GM06990 (cell line): ENCODE measurements at regions not wholly inside any gene's neighbourhood (a gene's known extent, or its start where the extent isn't known, plus 50 kb on each side); places are given as distances from the start of the nearest gene placed in this dataset.

Source experiments
- DNase-seq: peaks from one replicate; pipeline ENCODE4 v3.0.0-alpha.2; 2011; ENCODE audit not compliant: insufficient read length; ENCODE audit errors: extremely low read depth
- H3K27me3 ChIP-seq: replicated peaks from 2 replicates; pipeline ENCODE4 v1.6.0; 2011; ENCODE audit warnings: low read length; ENCODE audit not compliant: control insufficient read depth, insufficient read depth
- H3K36me3 ChIP-seq: 2 replicates; pipeline ENCODE4 v1.5.1; 2011; ENCODE audit warnings: low read length; ENCODE audit not compliant: control insufficient read depth, insufficient read depth
- H3K4me3 ChIP-seq: replicated peaks from 2 replicates; pipeline ENCODE4 v1.5.1; 2011; ENCODE audit warnings: low read depth, mild to moderate bottlenecking, control low read depth, low read length
- CTCF ChIP-seq: IDR thresholded peaks from 2 replicates; pipeline ENCODE4 v1.5.1; 2011; ENCODE audit warnings: low read length, control low read depth, mild to moderate bottlenecking, inconsistent platforms; ENCODE audit not compliant: insufficient read depth, poor library complexity, severe bottlenecking

- Histone ChIP-seq H3K36me3 (no peaks in the 10 kb centered on the region), H3K27me3 (no peaks in the 10 kb centered on the region), H3K4me3 (no peak overlapping the region)
- DNase-seq, result no peak
- no peak for TF ChIP-seq CTCF
Measured at GRCh38 chr6:12458558-12458957, 168.4 kb downstream of the EDN1 start.

GRCh38 chr6:12459945-12460661 is 169.9 kb downstream of the EDN1 start:
- Histone ChIP-seq H3K36me3 (no peaks in the 10 kb centered on the region), H3K4me3 (no peak overlapping the region), H3K27me3 (no peaks in the 10 kb centered on the region)
- TF ChIP-seq CTCF, result no peak
- no peak for DNase-seq

- no peak for TF ChIP-seq CTCF
- DNase-seq, result no peak
- no peak overlapping the region for H3K4me3 ChIP-seq
- H3K36me3 ChIP-seq, result no peaks in the 10 kb centered on the region
- H3K27me3 ChIP-seq, result no peaks in the 10 kb centered on the region
Measured at GRCh38 chr6:12467706-12468670, 177.8 kb downstream of the EDN1 start.

GRCh38 chr6:12472601-12473038 is 182.5 kb downstream of the EDN1 start:
- no peak for TF ChIP-seq CTCF
- DNase-seq, result no peak
- no peak overlapping the region for H3K4me3 ChIP-seq

GRCh38 chr6:12473494-12473893 is 183.3 kb downstream of the EDN1 start:
- no peak for DNase-seq
- H3K36me3 ChIP-seq, result no peaks in the 10 kb centered on the region
- TF ChIP-seq CTCF, result no peak
- H3K27me3 ChIP-seq, result no peaks in the 10 kb centered on the region
- no peak overlapping the region for H3K4me3 ChIP-seq

More at GRCh38 chr6:12472601-12473038, 182.5 kb downstream of the EDN1 start:
- Histone ChIP-seq H3K27me3 (no peaks in the 10 kb centered on the region), H3K36me3 (no peaks in the 10 kb centered on the region)
